Gastrocnemius medialis (tissue), 4 donors: ENCODE measurements at regions not wholly inside any gene's neighbourhood (a gene's known extent, or its start where the extent isn't known, plus 50 kb on each side); places are given as distances from the start of the nearest gene placed in this dataset.

Experiments used
- ATAC-seq, 2 donors: fragments of 150-250 bp; one replicate each; pipeline ENCODE4 v1.9.1; 2016
- DNase-seq, 2 donors: peaks; one replicate each; pipeline ENCODE4 v3.0.0-alpha.2; 2019
- H3K27ac ChIP-seq, 4 donors: fragments of 200-600 bp; sonication (generic); 1 replicate in 1 of 4; 2 replicates in 3 of 4; pipeline ENCODE4 v1.5.1; 2016 to 2018; ENCODE audit warnings: mild to moderate bottlenecking in 2 of 4, moderate library complexity in 1 of 4
- H3K27me3 ChIP-seq, 3 donors: fragments of 200-600 bp; sonication (generic) in 2 of 3; 1 replicate in 1 of 3; 2 replicates in 2 of 3; pipeline versions ENCODE4 v1.5.1 to v1.6.0; 2016 to 2019; ENCODE audit warnings: mild to moderate bottlenecking in 1 of 3, moderate library complexity in 1 of 3
- H3K36me3 ChIP-seq, 2 donors: fragments of 200-600 bp; sonication (generic) in 1 of 2; one replicate each; pipeline ENCODE4 v1.5.1; 2017 to 2018
- H3K4me1 ChIP-seq, 2 donors: fragments of 200-600 bp; sonication (generic) in 1 of 2; one replicate each; pipeline ENCODE4 v1.5.1; 2016 to 2017; ENCODE audit warnings: mild to moderate bottlenecking in 2 of 2
- H3K4me3 ChIP-seq, 4 donors: fragments of 200-600 bp; sonication (generic) in 3 of 4; 1 replicate in 1 of 4; 2 replicates in 3 of 4; pipeline ENCODE4 v1.5.1; 2016 to 2019; ENCODE audit warnings: mild to moderate bottlenecking in 2 of 4
- H3K9me3 ChIP-seq, 3 donors: fragments of 200-600 bp; sonication (generic) in 2 of 3; 1 replicate in 1 of 3; 2 replicates in 2 of 3; pipeline ENCODE4 v1.5.1; 2016 to 2019
- CTCF ChIP-seq, 5 experiments: fragments of 450-650 bp in 3 of 5; fragments of 200-600 bp in 2 of 5; sonication (generic) in 2 of 5; IDR thresholded peaks in 4 of 5; conservative IDR thresholded peaks in 1 of 5; 1 replicate in 4 of 5; 2 replicates in 1 of 5; pipeline ENCODE4 v1.5.1; 2016 to 2019; ENCODE audit warnings: antibody characterized with exemption in 5 of 5, mild to moderate bottlenecking in 3 of 5, moderate library complexity in 3 of 5
- POLR2A ChIP-seq, 2 donors: fragments of 450-650 bp; IDR thresholded peaks; one replicate each; pipeline ENCODE4 v1.6.1; 2017; ENCODE audit warnings: antibody characterized with exemption in 2 of 2, mild to moderate bottlenecking in 2 of 2, moderate library complexity in 2 of 2
- in situ Hi-C, 4 donors: fragments of 200-750 bp; cut with MboI; loops; one replicate each; pipeline versions ENCODE4 v1.15.0 to v1.8.0; 2017; ENCODE audit warnings: low sequenced_read_pairs in 4 of 4
- intact Hi-C: fragments of 100-400 bp; cut with DNase I; formaldehyde crosslinking; loops from one replicate; pipeline ENCODE4 v1.15.1; 2023; ENCODE audit warnings: low total_unique reads

DNA sequence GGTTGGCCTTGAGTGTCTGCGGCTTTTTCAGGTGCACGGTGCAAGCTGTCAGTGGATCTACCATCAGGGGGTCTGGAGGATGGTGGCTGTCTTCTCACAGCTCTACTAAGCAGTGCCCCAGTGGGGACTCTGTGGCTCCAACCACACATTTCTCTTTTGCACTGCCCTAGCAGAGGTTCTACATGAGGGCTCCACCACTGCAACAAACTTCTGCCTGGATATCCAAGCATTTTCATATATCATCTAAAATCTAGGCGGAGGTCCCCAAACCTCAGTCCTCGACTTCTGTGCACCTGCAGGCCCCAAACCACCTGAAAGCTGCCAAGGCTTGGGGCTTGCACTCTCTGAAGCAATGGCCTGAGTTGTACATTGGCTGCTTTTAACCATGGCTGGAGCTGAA lies 601.5 kb downstream of the MTRR start:
- TF ChIP-seq POLR2A (IDR thresholded peaks at IDR 0.05): no peak
- TF ChIP-seq CTCF (IDR thresholded peaks at IDR 0.05 in 4 of 5, conservative IDR thresholded peaks at IDR 0.05 in 1 of 5): no peak
- no peak overlapping the region for H3K4me3 ChIP-seq
- no peaks in the 10 kb centered on the region for H3K9me3 ChIP-seq
- no peaks in the 10 kb centered on the region for H3K27me3 ChIP-seq
- H3K36me3 ChIP-seq: no peaks in the 10 kb centered on the region
- no peak overlapping the region for H3K27ac ChIP-seq
- DNase-seq: no peak
- H3K4me1 ChIP-seq: no peaks in the 10 kb centered on the region
- no peak for ATAC-seq
- intact Hi-C loops: no loop called here
- in situ Hi-C loops: loop anchor here in 1 of 4 donors (25.0 kb wide), 1 partner anchor 608 kb away; the partner anchor contains the start of genes CFAP90, FASTKD3 and MTRR

DNA sequence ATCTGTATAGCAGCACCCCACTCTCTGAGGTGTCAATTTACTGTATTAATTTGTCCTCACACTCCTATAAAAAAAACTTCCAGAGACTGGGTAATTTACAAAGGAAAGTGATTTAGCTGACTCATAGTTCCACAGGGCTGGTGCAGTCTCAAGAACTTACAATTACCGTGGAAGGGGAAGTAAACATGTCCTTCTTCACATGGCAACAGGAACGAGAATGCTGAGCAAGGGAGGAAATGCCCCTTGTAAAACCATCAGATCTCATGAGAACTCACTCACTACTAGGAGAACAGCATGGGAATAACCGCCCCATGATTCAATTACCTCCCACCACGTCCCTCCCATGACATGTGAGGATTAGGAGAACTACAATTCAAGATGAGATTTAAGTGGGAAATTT lies 602.6 kb downstream of the MTRR start:
- Histone ChIP-seq H3K9me3 (no peaks in the 10 kb centered on the region), H3K27ac (no peak overlapping the region), H3K27me3 (no peaks in the 10 kb centered on the region), H3K36me3 (no peaks in the 10 kb centered on the region), H3K4me1 (no peaks in the 10 kb centered on the region), H3K4me3 (no peak overlapping the region)
- intact Hi-C loops (no loop called here), in situ Hi-C loops (loop anchor here in 1 of 4 donors (25.0 kb wide), 1 partner anchor 609 kb away; the partner anchor contains the start of genes CFAP90, FASTKD3 and MTRR)
- TF ChIP-seq POLR2A (IDR thresholded peaks at IDR 0.05) (no peak), CTCF (IDR thresholded peaks at IDR 0.05 in 4 of 5, conservative IDR thresholded peaks at IDR 0.05 in 1 of 5) (no peak)
- ATAC-seq (no peak), DNase-seq (no peak)

DNA sequence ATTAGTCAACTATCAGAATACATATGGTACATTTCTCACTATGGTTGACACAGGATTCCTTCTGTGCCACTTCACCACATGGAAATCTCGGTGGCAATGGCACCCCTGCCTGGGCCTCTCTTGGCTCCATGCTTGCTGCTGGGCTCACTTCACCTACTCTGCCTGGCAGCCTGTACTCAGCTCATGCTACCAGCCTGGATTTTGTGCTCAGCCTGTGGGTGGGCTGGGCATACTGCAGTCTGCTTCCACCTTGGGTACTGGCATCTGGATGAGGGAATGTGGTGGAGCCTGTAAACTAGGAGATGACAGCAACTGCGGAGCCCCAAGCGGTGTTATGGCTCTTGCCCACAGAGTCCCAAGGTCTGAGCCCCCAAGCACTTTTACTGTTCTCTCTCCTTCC lies 604.1 kb downstream of the MTRR start:
- no peaks in the 10 kb centered on the region for H3K4me1 ChIP-seq
- intact Hi-C loops (no loop called here), in situ Hi-C loops (loop anchor here in 1 of 4 donors (25.0 kb wide), 1 partner anchor 611 kb away; the partner anchor contains the start of genes CFAP90, FASTKD3 and MTRR)
- DNase-seq (no peak), ATAC-seq (no peak)
- H3K27me3 ChIP-seq: no peaks in the 10 kb centered on the region
- no peaks in the 10 kb centered on the region for H3K9me3 ChIP-seq
- no peak overlapping the region for H3K27ac ChIP-seq
- no peak overlapping the region for H3K4me3 ChIP-seq
- H3K36me3 ChIP-seq: no peaks in the 10 kb centered on the region
- no peak for TF ChIP-seq CTCF (IDR thresholded peaks at IDR 0.05 in 4 of 5, conservative IDR thresholded peaks at IDR 0.05 in 1 of 5)
- no peak for TF ChIP-seq POLR2A (IDR thresholded peaks at IDR 0.05)

DNA sequence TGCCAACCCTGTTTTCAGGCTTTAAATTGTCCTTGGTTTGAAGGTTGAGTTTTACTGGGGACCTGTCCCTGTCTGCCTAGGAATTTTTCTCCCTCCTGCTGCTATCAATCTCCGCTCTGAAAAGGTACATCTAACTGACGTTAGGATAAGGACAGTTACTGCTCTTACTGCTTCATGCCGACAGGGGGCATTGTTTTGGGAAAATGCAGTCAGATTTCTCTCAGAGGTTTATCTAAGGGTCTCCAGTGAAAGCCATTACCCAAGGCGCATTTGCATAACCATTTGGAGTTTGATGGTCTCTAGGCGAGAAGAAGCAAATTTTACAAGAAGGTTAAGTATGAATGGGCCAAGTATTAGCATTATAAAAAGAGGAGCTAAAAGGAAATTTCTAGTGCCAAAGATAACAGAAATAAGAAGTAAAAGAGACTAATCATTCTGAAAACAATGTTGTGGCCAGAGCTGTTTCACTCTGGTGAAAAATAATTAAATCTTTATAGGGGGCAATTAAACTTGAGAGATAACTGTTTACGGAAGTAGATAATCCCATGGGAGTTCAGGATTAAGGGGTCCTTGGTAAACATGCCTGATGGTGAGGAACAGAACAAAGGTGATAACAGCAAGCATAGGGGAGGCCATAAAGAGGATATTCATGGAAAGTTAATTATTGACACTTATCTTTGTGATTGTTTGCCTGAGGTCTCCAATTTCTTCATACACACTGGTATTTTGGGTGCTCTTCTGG lies 605.0 kb downstream of the MTRR start:
- intact Hi-C loops (no loop called here), in situ Hi-C loops (loop anchor here in 1 of 4 donors (25.0 kb wide), 1 partner anchor 612 kb away; the partner anchor contains the start of genes CFAP90, FASTKD3 and MTRR)
- no peaks in the 10 kb centered on the region for H3K4me1 ChIP-seq
- no peak overlapping the region for H3K27ac ChIP-seq
- no peaks in the 10 kb centered on the region for H3K36me3 ChIP-seq
- ATAC-seq (no peak), DNase-seq (no peak)
- H3K4me3 ChIP-seq: no peak overlapping the region
- no peaks in the 10 kb centered on the region for H3K9me3 ChIP-seq
- H3K27me3 ChIP-seq: no peaks in the 10 kb centered on the region
- TF ChIP-seq CTCF (IDR thresholded peaks at IDR 0.05 in 4 of 5, conservative IDR thresholded peaks at IDR 0.05 in 1 of 5) (no peak), POLR2A (IDR thresholded peaks at IDR 0.05) (no peak)
